ENCODE measurements at regions not wholly inside any gene's neighbourhood (a gene's known extent, or its start where the extent isn't known, plus 50 kb on each side); places are given as distances from the start of the nearest gene placed in this dataset.
"Not testable (repeated sequence)": the region's sequence is repeated elsewhere in the genome, so short reads cannot be mapped to it uniquely, and the experiment has no call there.

DNA sequence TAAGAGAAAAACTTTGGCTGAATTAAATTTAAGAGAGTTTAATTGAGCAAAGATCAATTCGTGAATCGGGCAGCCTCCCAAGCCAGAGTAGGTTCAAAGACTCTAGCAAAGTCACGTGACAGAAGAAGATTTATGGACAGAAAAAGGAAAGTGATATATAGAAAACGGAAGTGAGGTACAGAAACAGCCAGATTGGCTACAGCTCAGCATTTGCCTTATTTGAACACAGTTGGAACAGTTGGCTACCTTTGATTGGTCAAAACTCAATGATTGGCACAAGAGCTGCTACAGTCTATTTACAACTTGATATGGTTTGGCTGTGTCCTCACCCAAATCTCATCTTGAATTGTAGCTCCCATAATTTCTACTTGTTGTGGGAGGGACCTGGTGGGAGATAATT lies 102.6 kb downstream of the PLG start:
- DNase-seq: no peak
- in situ Hi-C loops (cut with MboI; ENCODE audit: low pct_unique_long_range_greater_than_20kb, low sequenced_read_pairs): no loop called here

DNA sequence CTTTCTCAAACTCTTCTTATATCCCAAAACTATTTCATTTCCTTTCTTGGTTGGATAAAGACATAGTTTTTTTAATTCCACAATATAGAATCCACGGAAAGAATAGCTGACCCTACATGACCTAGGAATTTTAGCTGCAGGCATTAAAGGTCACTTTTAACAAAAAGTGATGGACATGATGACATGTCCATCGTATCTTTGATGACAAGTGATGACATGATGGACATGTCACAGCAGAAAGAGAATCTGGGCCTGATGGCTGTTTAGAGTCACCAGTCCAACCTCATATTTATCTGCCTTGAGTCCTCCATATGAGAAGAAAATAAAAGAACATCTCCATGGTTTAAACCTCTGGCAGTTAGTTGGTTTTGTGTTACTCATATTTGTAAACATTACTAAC lies 106.2 kb downstream of the PLG start:
- in situ Hi-C loops (cut with MboI; ENCODE audit: low pct_unique_long_range_greater_than_20kb, low sequenced_read_pairs): no loop called here
- no peak for DNase-seq

DNA sequence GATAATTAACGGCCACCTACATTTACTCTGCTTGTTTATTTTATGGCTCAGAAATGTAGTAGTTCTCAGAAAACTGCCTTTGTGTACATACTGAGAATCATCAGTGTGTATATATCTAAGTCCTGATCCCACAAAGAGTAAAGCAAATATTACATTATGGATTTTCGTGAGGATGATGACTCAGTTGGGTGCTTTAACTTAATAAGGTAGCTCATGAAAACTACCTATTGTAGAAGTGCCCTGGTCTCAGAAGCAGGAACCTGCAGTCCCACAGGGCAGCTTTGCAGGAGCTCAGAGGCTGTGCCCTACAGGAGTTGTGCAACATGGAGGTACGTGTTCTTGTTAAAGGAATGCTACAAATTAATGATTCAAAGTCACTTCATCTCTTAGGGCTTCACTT lies 108.2 kb downstream of the PLG start:
- in situ Hi-C loops (cut with MboI; ENCODE audit: low pct_unique_long_range_greater_than_20kb, low sequenced_read_pairs): no loop called here
- no peak for DNase-seq

DNA sequence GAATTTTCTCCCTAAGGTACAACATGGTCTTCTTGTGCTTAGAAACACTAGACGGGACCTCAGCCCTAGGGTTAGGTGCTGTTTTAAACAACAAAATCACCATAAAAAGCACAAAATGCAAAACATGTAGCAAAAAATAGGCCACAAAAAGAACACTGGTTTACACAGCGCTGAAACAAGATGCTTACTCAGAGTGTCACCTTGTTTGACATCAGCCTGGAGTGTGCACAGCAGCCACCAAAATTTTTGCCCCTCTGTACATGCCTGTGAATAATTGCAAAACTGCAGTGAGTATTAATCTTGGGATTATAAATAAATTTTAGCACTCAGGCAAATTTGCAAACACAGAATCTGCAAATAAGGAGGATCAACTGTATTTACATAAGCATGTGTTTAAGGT lies 110.1 kb downstream of the PLG start:
- in situ Hi-C loops (cut with MboI; ENCODE audit: low pct_unique_long_range_greater_than_20kb, low sequenced_read_pairs): no loop called here
- DNase-seq: no peak

DNA sequence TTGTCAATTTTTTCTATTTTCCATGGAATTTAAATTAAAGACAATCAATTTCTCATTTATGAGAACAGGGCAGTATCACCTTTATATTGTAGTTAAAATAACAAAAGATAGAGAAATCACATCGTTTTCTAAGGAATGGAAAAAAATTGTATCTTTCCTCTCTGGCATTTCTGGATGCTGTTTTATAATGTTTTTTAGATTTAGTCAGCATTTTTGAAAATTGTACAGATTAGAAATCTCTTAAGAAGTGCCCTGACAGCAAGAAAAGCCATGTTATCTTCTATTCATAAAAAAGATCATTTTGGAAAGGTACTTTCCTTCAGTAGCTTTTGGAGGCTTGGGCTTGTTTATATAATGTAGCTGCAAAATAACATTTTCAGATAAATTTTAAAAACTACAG lies 116.9 kb downstream of the PLG start:
- in situ Hi-C loops (cut with MboI; ENCODE audit: low pct_unique_long_range_greater_than_20kb, low sequenced_read_pairs): no loop called here
- DNase-seq: no peak

DNA sequence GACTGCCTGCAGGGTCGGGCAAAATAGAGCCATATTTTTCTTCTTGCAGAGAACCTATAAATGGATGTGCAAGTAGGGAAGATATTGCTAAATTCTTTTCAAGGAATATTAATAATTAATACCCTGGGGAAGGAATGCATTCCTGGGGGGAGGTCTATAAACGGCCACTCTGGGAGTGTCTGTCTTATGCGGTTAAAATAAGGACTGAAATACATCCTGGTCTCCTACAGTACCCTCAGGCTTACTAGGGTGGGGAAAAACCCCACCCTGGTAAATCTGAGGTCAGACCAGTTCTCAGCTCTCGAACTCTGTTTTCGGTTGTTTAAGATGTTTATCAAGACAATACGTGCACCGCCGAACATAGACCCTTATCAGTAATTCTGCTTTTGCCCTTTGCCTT lies 118.6 kb downstream of the PLG start:
- DNase-seq; in situ Hi-C loops (cut with MboI; ENCODE audit: low pct_unique_long_range_greater_than_20kb, low sequenced_read_pairs): not testable (repeated sequence)

DNA sequence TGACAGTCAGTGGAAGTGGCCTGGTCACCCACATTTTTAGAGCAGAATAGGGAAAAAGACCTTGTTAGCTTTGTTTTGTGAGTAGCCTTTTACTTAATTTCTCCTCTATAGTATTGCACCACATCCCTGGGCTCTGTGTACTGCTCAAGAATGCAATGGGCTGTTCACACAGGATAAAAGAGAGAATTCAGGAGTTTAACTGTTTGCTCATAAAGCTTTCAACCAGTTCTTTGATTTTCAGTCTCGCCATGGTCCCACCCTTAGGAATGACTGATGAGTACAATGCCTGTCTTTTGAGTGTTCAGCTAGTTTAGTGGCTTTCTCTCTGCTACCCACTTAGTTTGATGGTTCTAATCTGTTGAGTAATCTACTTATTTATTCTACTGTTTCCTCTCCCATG lies 129.7 kb downstream of the PLG start:
- DNase-seq: no peak
- in situ Hi-C loops (cut with MboI; ENCODE audit: low pct_unique_long_range_greater_than_20kb, low sequenced_read_pairs): no loop called here

GRCh38 chr6:160832422-160832821 lies 130.4 kb downstream of the PLG start:
- in situ Hi-C loops (cut with MboI; ENCODE audit: low pct_unique_long_range_greater_than_20kb, low sequenced_read_pairs): no loop called here
- no peak for DNase-seq

DNA sequence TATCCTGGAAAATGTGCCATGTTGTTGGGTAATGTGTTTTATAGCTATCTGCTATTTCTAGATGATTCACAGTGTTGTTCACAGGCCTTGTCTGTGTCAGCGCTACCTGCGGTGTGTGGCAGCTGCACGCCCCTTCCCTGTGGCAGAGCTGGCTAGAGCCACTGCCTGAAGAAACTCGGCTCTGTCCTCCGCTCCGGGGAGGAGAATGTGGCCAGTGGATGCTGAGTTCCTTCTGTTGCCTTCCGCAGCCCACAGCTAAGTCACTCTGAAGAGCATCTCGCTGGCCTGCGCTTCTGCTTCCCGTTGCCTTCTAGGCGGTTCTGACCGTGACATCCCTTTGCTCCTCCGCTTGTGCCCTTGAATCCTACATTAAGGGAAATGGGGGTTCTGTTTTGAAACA lies 135.1 kb downstream of the PLG start:
- no peak for DNase-seq
- in situ Hi-C loops (cut with MboI; ENCODE audit: low pct_unique_long_range_greater_than_20kb, low sequenced_read_pairs): no loop called here

GRCh38 chr6:160851031-160851430 lies 140.5 kb upstream of the MAP3K4 start:
- in situ Hi-C loops (cut with MboI; ENCODE audit: low pct_unique_long_range_greater_than_20kb, low sequenced_read_pairs): no loop called here
- no peak for DNase-seq

GRCh38 chr6:160853946-160854345 lies 137.6 kb upstream of the MAP3K4 start:
- in situ Hi-C loops (cut with MboI; ENCODE audit: low pct_unique_long_range_greater_than_20kb, low sequenced_read_pairs): no loop called here
- DNase-seq: no peak

- in situ Hi-C loops (cut with MboI; ENCODE audit: low pct_unique_long_range_greater_than_20kb, low sequenced_read_pairs): no loop called here
These were observed 132.7 kb upstream of the MAP3K4 start for GRCh38 chr6:160858886-160859285.

GRCh38 chr6:160859822-160860221 lies 131.7 kb upstream of the MAP3K4 start:
- no peak for DNase-seq
- in situ Hi-C loops (cut with MboI; ENCODE audit: low pct_unique_long_range_greater_than_20kb, low sequenced_read_pairs): no loop called here

More at GRCh38 chr6:160858886-160859285, 132.7 kb upstream of the MAP3K4 start:
- DNase-seq: no peak

DNA sequence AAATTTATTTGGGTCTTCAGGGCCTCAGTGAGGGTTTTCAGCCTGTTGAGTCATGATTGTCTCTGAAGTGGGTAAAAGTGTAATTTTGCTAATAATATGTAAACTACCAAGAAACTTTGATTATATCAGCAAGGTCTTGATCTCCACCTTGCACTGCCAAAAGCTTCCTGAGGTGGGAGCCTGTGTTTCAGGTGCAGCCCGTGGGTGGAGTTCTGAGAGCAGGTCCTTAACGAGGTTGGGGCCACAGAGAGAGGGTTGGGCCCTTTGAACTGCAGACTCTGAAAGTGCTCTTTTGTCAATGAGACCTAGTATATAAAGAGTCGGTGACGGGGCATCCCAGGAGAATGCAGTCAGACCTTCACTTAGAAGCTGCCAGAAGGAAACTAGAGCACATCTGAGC lies 129.7 kb upstream of the MAP3K4 start:
- no peak for DNase-seq
- in situ Hi-C loops (cut with MboI; ENCODE audit: low pct_unique_long_range_greater_than_20kb, low sequenced_read_pairs): no loop called here

DNA sequence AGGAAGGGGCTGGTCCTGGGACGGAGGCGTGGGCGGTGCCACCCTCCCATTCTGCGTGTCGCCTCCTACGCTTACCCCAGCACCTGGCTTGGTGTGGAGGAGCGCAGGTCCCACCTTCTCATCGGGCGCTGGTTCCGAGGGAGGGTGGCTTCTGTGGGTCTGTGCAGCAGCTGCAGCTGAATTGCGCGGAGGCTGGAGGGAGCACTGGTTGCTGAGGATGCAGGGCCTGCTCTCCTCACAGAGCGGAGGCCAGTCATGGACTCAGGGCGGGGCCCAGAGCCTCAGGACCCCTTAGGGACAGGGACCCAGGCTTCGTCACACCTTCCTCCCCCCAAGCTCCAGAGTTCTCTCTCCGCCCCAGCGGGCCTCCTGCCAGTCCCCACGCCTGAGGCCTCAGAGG lies 127.8 kb upstream of the MAP3K4 start:
- in situ Hi-C loops (cut with MboI; ENCODE audit: low pct_unique_long_range_greater_than_20kb, low sequenced_read_pairs): no loop called here
- no peak for DNase-seq

GRCh38 chr6:160871320-160871719 lies 120.2 kb upstream of the MAP3K4 start:
- DNase-seq: no peak
- in situ Hi-C loops (cut with MboI; ENCODE audit: low pct_unique_long_range_greater_than_20kb, low sequenced_read_pairs): no loop called here

DNA sequence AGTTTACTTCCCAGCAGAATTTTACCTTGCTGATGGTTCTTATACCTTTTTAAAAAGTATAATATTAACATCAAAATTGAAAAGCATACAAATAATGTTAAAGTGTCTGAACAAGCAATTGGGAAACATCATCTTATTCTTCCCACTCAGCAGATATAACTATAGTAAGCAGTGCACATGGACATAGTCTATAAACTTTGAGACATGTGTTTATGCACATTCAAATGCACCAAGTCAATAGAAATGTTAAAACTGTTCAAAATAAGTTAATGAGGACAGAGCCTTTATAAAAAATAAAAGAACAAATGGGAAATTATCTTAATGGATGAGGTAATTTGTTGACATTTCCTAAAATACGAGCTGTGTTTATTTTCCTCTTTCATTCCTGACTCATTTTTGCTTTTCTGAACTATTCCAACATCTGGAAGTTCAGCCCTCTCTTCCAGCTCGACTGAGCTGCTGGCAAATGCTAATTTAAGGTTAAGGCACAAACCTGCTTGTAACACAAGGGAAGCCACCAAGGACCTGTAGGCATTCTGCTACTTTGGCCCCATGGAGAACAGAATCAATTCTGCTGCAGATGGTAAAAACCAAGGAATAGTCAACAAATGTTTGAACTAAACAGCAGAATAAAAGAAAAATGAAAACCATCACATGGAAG lies 110.3 kb upstream of the MAP3K4 start:
- in situ Hi-C loops (cut with MboI; ENCODE audit: low pct_unique_long_range_greater_than_20kb, low sequenced_read_pairs): no loop called here
- no peak for DNase-seq

DNA sequence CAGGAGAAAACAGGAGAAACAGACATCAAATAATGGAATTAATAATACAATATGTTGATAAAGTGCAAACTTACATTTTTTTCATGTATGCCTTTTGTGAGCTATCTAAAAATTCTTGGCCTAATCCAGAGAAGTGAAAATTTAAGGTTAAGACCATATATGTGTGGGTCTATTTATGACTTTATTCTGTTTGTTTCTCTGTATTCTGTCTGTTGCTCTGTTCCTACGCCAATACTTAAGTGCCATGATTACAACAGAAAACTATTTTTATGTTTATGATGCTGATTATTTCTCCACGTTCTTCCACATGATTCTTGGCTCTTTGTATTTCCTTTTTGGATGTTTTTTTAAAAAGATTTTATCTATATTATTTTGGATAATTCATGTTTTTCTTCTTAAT lies 109.6 kb upstream of the MAP3K4 start:
- DNase-seq: no peak
- in situ Hi-C loops (cut with MboI; ENCODE audit: low pct_unique_long_range_greater_than_20kb, low sequenced_read_pairs): no loop called here

DNA sequence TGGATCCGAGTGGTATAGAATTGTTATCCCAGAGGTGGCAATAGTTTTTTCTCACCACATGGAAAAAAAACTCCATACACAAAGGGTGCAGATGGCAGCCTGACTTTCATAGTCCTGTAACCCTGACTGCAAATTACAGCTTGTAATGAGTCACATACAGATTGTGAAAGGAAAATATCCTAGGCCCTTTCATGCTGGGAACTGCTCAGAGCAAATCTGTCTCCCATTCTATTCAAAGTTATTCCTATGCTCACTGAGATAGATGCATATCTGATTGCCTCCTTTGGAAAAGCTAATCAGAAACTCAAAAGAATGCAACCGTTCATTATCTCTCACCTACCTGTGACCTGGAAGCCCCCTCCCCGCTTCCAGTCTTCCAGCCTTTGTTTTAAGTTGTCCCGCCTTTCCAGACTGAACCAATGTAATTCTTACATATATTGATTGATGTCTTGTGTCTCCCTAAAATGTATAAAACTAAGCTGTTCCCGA lies 108.7 kb upstream of the MAP3K4 start:
- in situ Hi-C loops (cut with MboI; ENCODE audit: low pct_unique_long_range_greater_than_20kb, low sequenced_read_pairs): no loop called here
- no peak for DNase-seq

- in situ Hi-C loops (cut with MboI; ENCODE audit: low pct_unique_long_range_greater_than_20kb, low sequenced_read_pairs): no loop called here
- no peak for DNase-seq
These were observed 108.0 kb upstream of the MAP3K4 start for GRCh38 chr6:160883560-160883959.

DNA sequence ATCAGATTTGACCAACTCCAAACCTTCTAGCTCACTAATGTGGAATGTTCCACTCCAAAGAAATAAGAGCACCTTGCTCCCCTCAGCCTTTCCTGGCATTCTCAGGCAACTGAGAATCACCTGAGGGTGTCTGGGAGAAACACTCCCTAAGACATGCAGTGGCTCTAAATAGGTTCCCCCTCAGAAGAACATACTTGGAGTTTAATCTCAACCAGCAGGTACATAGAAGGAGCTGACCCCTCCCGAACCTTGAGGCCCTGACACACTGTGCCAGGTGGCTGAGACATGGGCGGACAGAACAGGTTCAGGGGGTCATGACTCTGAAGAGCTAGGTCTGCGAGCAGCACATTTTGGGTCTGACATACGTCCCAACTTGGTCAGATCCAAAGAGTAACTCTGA lies 107.6 kb upstream of the MAP3K4 start:
- in situ Hi-C loops (cut with MboI; ENCODE audit: low pct_unique_long_range_greater_than_20kb, low sequenced_read_pairs): no loop called here
- no peak for DNase-seq
